ENCODE measurements at regions not wholly inside any gene's neighbourhood (a gene's known extent, or its start where the extent isn't known, plus 50 kb on each side); places are given as distances from the start of the nearest gene placed in this dataset.

- H3K27ac ChIP-seq: no peak overlapping the region
- no peak overlapping the region for H3K4me3 ChIP-seq (ENCODE audit: low read depth in 1 of 2, low read length in 1 of 2)
- no peaks in the 10 kb centered on the region for H3K9me3 ChIP-seq
- no peak for TF ChIP-seq CTCF (IDR thresholded peaks at IDR 0.05)
- H3K27me3 ChIP-seq: no peaks in the 10 kb centered on the region
- H3K36me3 ChIP-seq: no peaks in the 10 kb centered on the region
- no peaks in the 10 kb centered on the region for H3K4me1 ChIP-seq (ENCODE audit: control insufficient read depth in 1 of 2, insufficient read depth in 1 of 2, low read depth in 1 of 2, low read length in 1 of 2)
These were observed 282.3 kb upstream of the SEMA3C start for GRCh38 chr7:81201188-81201587.

GRCh38 chr7:81198766-81199165 lies 279.9 kb upstream of the SEMA3C start:
- Histone ChIP-seq H3K36me3 (no peaks in the 10 kb centered on the region), H3K9me3 (no peaks in the 10 kb centered on the region), H3K4me3 (ENCODE audit: low read depth in 1 of 2, low read length in 1 of 2) (no peak overlapping the region), H3K27me3 (no peaks in the 10 kb centered on the region), H3K27ac (no peak overlapping the region), H3K4me1 (ENCODE audit: control insufficient read depth in 1 of 2, insufficient read depth in 1 of 2, low read depth in 1 of 2, low read length in 1 of 2) (no peaks in the 10 kb centered on the region)
- no peak for TF ChIP-seq CTCF (IDR thresholded peaks at IDR 0.05)

- no peak overlapping the region for H3K27ac ChIP-seq
- TF ChIP-seq CTCF (IDR thresholded peaks at IDR 0.05): no peak
- no peaks in the 10 kb centered on the region for H3K36me3 ChIP-seq
- H3K4me3 ChIP-seq (ENCODE audit: low read depth in 1 of 2, low read length in 1 of 2): no peak overlapping the region
- no peaks in the 10 kb centered on the region for H3K4me1 ChIP-seq (ENCODE audit: control insufficient read depth in 1 of 2, insufficient read depth in 1 of 2, low read depth in 1 of 2, low read length in 1 of 2)
- no peaks in the 10 kb centered on the region for H3K27me3 ChIP-seq
- H3K9me3 ChIP-seq: no peaks in the 10 kb centered on the region
These were observed 278.4 kb upstream of the SEMA3C start for GRCh38 chr7:81197266-81197665.

GRCh38 chr7:81195033-81195432 lies 276.2 kb upstream of the SEMA3C start:
- Histone ChIP-seq H3K27me3 (no peaks in the 10 kb centered on the region), H3K9me3 (no peaks in the 10 kb centered on the region), H3K4me1 (ENCODE audit: control insufficient read depth in 1 of 2, insufficient read depth in 1 of 2, low read depth in 1 of 2, low read length in 1 of 2) (no peaks in the 10 kb centered on the region), H3K27ac (no peak overlapping the region), H3K36me3 (no peaks in the 10 kb centered on the region), H3K4me3 (ENCODE audit: low read depth in 1 of 2, low read length in 1 of 2) (no peak overlapping the region)
- no peak for TF ChIP-seq CTCF (IDR thresholded peaks at IDR 0.05)

GRCh38 chr7:81190997-81191768 lies 272.3 kb upstream of the SEMA3C start:
- TF ChIP-seq CTCF (IDR thresholded peaks at IDR 0.05): no peak
- Histone ChIP-seq H3K4me1 (ENCODE audit: control insufficient read depth in 1 of 2, insufficient read depth in 1 of 2, low read depth in 1 of 2, low read length in 1 of 2) (no peaks in the 10 kb centered on the region), H3K36me3 (no peaks in the 10 kb centered on the region)

More at GRCh38 chr7:81190997-81191768, 272.3 kb upstream of the SEMA3C start:
- H3K27me3 ChIP-seq: no peaks in the 10 kb centered on the region
- no peaks in the 10 kb centered on the region for H3K9me3 ChIP-seq
- H3K4me3 ChIP-seq (ENCODE audit: low read depth in 1 of 2, low read length in 1 of 2): no peak overlapping the region
- no peak overlapping the region for H3K27ac ChIP-seq

All from neutrophil (primary cell).